CD14-positive monocyte (primary cell): ENCODE measurements at regions not wholly inside any gene's neighbourhood (a gene's known extent, or its start where the extent isn't known, plus 50 kb on each side); places are given as distances from the start of the nearest gene placed in this dataset.

ENCODE experiments used
- DNase-seq, 3 donors: peaks; one replicate each; pipeline ENCODE4 v3.0.0-alpha.2; 2011 to 2022
- H2AFZ ChIP-seq: 2 replicates; pipeline ENCODE4 v1.6.0; 2012; ENCODE audit warnings: mild to moderate bottlenecking, low read depth, low read length, inconsistent platforms; ENCODE audit not compliant: insufficient read depth, poor library complexity, severe bottlenecking
- H3K27ac ChIP-seq, 2 donors: 1 replicate in 1 of 2; 2 replicates in 1 of 2; pipeline ENCODE4 v1.5.1; 2012 to 2013; ENCODE audit warnings: low read length in 2 of 2, control low read depth in 1 of 2, inconsistent platforms in 1 of 2, low read depth in 1 of 2, mild to moderate bottlenecking in 1 of 2
- H3K27me3 ChIP-seq, 2 donors: one replicate each; pipeline versions ENCODE4 v1.6.0 to v1.6.1; 2011 to 2013; ENCODE audit warnings: low read length in 2 of 2; ENCODE audit not compliant: control insufficient read depth in 2 of 2, insufficient read depth in 2 of 2
- H3K36me3 ChIP-seq, 2 donors: replicated peaks in 1 of 2; 1 replicate in 1 of 2; 2 replicates in 1 of 2; pipeline versions ENCODE4 v1.5.1 to v1.6.1; 2012 to 2013; ENCODE audit warnings: low read length in 2 of 2, control low read depth in 1 of 2, inconsistent platforms in 1 of 2, mild to moderate bottlenecking in 1 of 2; ENCODE audit not compliant: insufficient read depth in 2 of 2, control insufficient read depth in 1 of 2
- H3K4me1 ChIP-seq, 2 donors: 1 replicate in 1 of 2; 2 replicates in 1 of 2; pipeline versions ENCODE4 v1.5.1 to v1.6.1; 2012 to 2013; ENCODE audit warnings: low read length in 2 of 2, control low read depth in 1 of 2, inconsistent platforms in 1 of 2, mild to moderate bottlenecking in 1 of 2, moderate library complexity in 1 of 2; ENCODE audit not compliant: insufficient read depth in 2 of 2, control insufficient read depth in 1 of 2
- H3K4me2 ChIP-seq: replicated peaks from 2 replicates; pipeline ENCODE3; 2012; ENCODE audit warnings: low read length, moderate library complexity, mild to moderate bottlenecking; ENCODE audit not compliant: poor library complexity, severe bottlenecking; ENCODE audit errors: extremely low read depth
- H3K4me3 ChIP-seq, 3 experiments: fragments of 200-600 bp in 1 of 3; sonication (generic) in 1 of 3; replicated peaks in 1 of 3; 1 replicate in 2 of 3; 2 replicates in 1 of 3; pipeline ENCODE4 v1.5.1; 2011 to 2013; ENCODE audit warnings: low read length in 3 of 3, mild to moderate bottlenecking in 3 of 3, control low read depth in 2 of 3, low read depth in 2 of 3, inconsistent platforms in 1 of 3, moderate library complexity in 1 of 3
- H3K79me2 ChIP-seq: 2 replicates; pipeline ENCODE4 v1.6.0; 2012; ENCODE audit warnings: mild to moderate bottlenecking, control low read depth, inconsistent platforms, low read length, moderate library complexity; ENCODE audit not compliant: insufficient read depth
- H3K9ac ChIP-seq: 2 replicates; pipeline ENCODE4 v1.6.0; 2017; ENCODE audit warnings: low read length, mild to moderate bottlenecking; ENCODE audit not compliant: insufficient read depth, poor library complexity, severe bottlenecking
- H3K9me3 ChIP-seq, 2 donors: replicated peaks in 1 of 2; 1 replicate in 1 of 2; 2 replicates in 1 of 2; pipeline versions ENCODE4 v1.5.1 to v1.6.1; 2012 to 2013; ENCODE audit warnings: low read length in 2 of 2, control low read depth in 1 of 2; ENCODE audit not compliant: control insufficient read depth in 1 of 2, insufficient read depth in 1 of 2
- H4K20me1 ChIP-seq: 2 replicates; pipeline ENCODE4 v1.6.0; 2012; ENCODE audit warnings: mild to moderate bottlenecking, low read length, control low read depth, moderate library complexity; ENCODE audit not compliant: insufficient read depth
- H3K27ac Mint-ChIP-seq, 7 donors: one replicate each; pipeline ENCODE4 v1.8.0; 2020; ENCODE audit warnings: mild to moderate bottlenecking in 7 of 7, mixed read lengths in 7 of 7, moderate library complexity in 6 of 7, inconsistent platforms in 2 of 7
- H3K27me3 Mint-ChIP-seq, 3 donors: one replicate each; pipeline ENCODE4 v1.8.0; 2021 to 2022; ENCODE audit warnings: low read depth in 3 of 3, mild to moderate bottlenecking in 3 of 3, mixed read lengths in 3 of 3, moderate library complexity in 3 of 3, inconsistent platforms in 1 of 3
- H3K36me3 Mint-ChIP-seq, 2 donors: one replicate each; pipeline ENCODE4 v1.8.0; 2020; ENCODE audit warnings: mixed read lengths in 2 of 2, inconsistent platforms in 1 of 2, mild to moderate bottlenecking in 1 of 2
- H3K4me1 Mint-ChIP-seq: one replicate; pipeline ENCODE4 v1.8.0; 2020; ENCODE audit warnings: mild to moderate bottlenecking, mixed read lengths
- H3K4me3 Mint-ChIP-seq, 2 donors: one replicate each; pipeline ENCODE4 v1.8.0; 2020; ENCODE audit warnings: mild to moderate bottlenecking in 2 of 2, mixed read lengths in 2 of 2, moderate library complexity in 1 of 2
- H3K9me3 Mint-ChIP-seq, 7 donors: one replicate each; pipeline ENCODE4 v1.8.0; 2020 to 2022; ENCODE audit warnings: mixed read lengths in 7 of 7, mild to moderate bottlenecking in 6 of 7, moderate library complexity in 6 of 7, inconsistent platforms in 2 of 7
- CTCF ChIP-seq: fragments of 200-600 bp; IDR thresholded peaks from one replicate; pipeline ENCODE4 v1.8.0; 2022; ENCODE audit warnings: antibody characterized with exemption, mild to moderate bottlenecking
- WGBS: methylation state at CpG from one replicate; pipeline ENCODE4 v1.1.5; 2013; ENCODE audit warnings: missing lambda C conversion rate; ENCODE audit not compliant: insufficient coverage; 5-methylcytosine and 5-hydroxymethylcytosine counted together
- intact Hi-C, 2 donors: fragments of 100-400 bp; cut with micrococcal nuclease; formaldehyde crosslinking; loops; one replicate each; pipeline versions ENCODE4 v1.15.0 to v1.15.1; 2023

- no peaks in the 10 kb centered on the region for H4K20me1 ChIP-seq
- Mint-ChIP-seq H3K27ac (no peak overlapping the region), H3K4me1 (no peaks in the 10 kb centered on the region), H3K9me3 (peaks cover 0 to 6% (median 0%) of the 10 kb centered on the region in 7 donors), H3K27me3 (peaks cover 13 to 21% (median 13%) of the 10 kb centered on the region in 3 donors), H3K36me3 (no peaks in the 10 kb centered on the region), H3K4me3 (no peak overlapping the region)
- H3K36me3 ChIP-seq = no peaks in the 10 kb centered on the region
- H3K4me1 ChIP-seq = no peaks in the 10 kb centered on the region
- intact Hi-C loops = no loop called here
- H3K4me2 ChIP-seq = no peak overlapping the region
- no peak for TF ChIP-seq CTCF
- 0% methylated on average over 3 of the region's 10 CpGs for WGBS
- H3K4me3 ChIP-seq = no peak overlapping the region
- no peaks in the 10 kb centered on the region for H3K79me2 ChIP-seq
- H3K9me3 ChIP-seq = no peaks in the 10 kb centered on the region
- no peaks in the 10 kb centered on the region for H3K27me3 ChIP-seq
- H2AFZ ChIP-seq = no peak overlapping the region
- no peak overlapping the region for H3K9ac ChIP-seq
- DNase-seq = no peak
- no peak overlapping the region for H3K27ac ChIP-seq
These were observed 426.2 kb upstream of the EEF2KMT start for GRCh38 chr16:5523829-5524228.

GRCh38 chr16:5516115-5516514 lies 418.5 kb upstream of the EEF2KMT start:
- Histone ChIP-seq H2AFZ (no peak overlapping the region), H3K27ac (no peak overlapping the region), H3K9me3 (peaks cover 0 to 4% of the 10 kb centered on the region in 2 donors), H3K79me2 (no peaks in the 10 kb centered on the region), H3K4me2 (no peak overlapping the region), H3K27me3 (no peaks in the 10 kb centered on the region), H3K9ac (no peak overlapping the region), H3K4me3 (no peak overlapping the region), H4K20me1 (no peaks in the 10 kb centered on the region), H3K36me3 (no peaks in the 10 kb centered on the region), H3K4me1 (no peaks in the 10 kb centered on the region)
- H3K9me3 Mint-ChIP-seq = peaks cover 2 to 8% (median 3%) of the 10 kb centered on the region in 7 donors
- DNase-seq = no peak
- TF ChIP-seq CTCF = no peak
- intact Hi-C loops = no loop called here
- H3K4me1 Mint-ChIP-seq = no peaks in the 10 kb centered on the region
- no peak overlapping the region for H3K27ac Mint-ChIP-seq
- no peak overlapping the region for H3K4me3 Mint-ChIP-seq
- peaks cover 0 to 4% (median 1%) of the 10 kb centered on the region in 3 donors for H3K27me3 Mint-ChIP-seq
- no peaks in the 10 kb centered on the region for H3K36me3 Mint-ChIP-seq
